ENCODE measurements at regions not wholly inside any gene's neighbourhood (a gene's known extent, or its start where the extent isn't known, plus 50 kb on each side); places are given as distances from the start of the nearest gene placed in this dataset.

DNA sequence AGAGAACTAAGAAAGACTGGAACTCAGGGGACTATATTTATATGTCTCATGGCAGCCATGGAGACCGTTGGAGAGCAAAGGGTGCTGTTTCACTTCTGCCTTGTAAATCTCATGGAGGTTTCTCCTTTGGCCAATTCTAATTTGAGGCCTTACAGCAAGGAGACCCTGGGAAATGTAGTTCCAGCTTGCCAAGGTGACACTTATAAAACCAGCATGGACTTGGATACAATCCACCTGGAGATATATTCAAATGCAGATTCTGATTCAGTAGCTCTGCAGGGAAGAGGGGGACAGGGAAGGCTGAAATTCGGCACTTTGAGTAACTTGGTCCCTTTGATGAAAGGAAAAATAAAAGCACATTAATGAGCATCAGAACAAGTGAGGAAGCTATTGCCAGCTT lies 90.0 kb downstream of the OXGR1 start:
- Histone ChIP-seq H3K27me3 (ENCODE audit: control insufficient read depth, insufficient read depth, low read length) (no peaks in the 10 kb centered on the region), H3K9ac (ENCODE audit: insufficient read depth, low read length) (no peak overlapping the region), H3K27ac (ENCODE audit: insufficient read depth, low read length) (no peak overlapping the region), H3K4me3 (replicated peaks in 1 of 4; ENCODE audit: control extremely low read depth in 1 of 4, insufficient read depth in 1 of 4, low read depth in 3 of 4, low read length in 4 of 4) (no peak overlapping the region), H2AFZ (ENCODE audit: low read length) (no peak overlapping the region), H4K20me1 (ENCODE audit: control insufficient read depth, extremely low read depth, insufficient read depth, low read length) (no peaks in the 10 kb centered on the region), H3K36me3 (ENCODE audit: control insufficient read depth, insufficient read depth, low read length) (no peaks in the 10 kb centered on the region), H3K4me2 (ENCODE audit: extremely low read depth, insufficient read depth, low read length) (no peak overlapping the region), H3K9me3 (ENCODE audit: control insufficient read depth, insufficient read depth, low read depth, low read length) (no peaks in the 10 kb centered on the region), H3K79me2 (ENCODE audit: control insufficient read depth, insufficient read depth, low read length) (no peaks in the 10 kb centered on the region), H3K4me1 (ENCODE audit: control insufficient read depth, extremely low read depth, insufficient read depth, low read length) (no peaks in the 10 kb centered on the region)
- TF ChIP-seq EZH2 (IDR thresholded peaks at IDR 0.05; ENCODE audit: low read length, missing control alignments): no peak
- TF ChIP-seq, protein P1, sequence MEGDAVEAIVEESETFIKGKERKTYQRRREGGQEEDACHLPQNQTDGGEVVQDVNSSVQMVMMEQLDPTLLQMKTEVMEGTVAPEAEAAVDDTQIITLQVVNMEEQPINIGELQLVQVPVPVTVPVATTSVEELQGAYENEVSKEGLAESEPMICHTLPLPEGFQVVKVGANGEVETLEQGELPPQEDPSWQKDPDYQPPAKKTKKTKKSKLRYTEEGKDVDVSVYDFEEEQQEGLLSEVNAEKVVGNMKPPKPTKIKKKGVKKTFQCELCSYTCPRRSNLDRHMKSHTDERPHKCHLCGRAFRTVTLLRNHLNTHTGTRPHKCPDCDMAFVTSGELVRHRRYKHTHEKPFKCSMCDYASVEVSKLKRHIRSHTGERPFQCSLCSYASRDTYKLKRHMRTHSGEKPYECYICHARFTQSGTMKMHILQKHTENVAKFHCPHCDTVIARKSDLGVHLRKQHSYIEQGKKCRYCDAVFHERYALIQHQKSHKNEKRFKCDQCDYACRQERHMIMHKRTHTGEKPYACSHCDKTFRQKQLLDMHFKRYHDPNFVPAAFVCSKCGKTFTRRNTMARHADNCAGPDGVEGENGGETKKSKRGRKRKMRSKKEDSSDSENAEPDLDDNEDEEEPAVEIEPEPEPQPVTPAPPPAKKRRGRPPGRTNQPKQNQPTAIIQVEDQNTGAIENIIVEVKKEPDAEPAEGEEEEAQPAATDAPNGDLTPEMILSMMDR (conservative IDR thresholded peaks at IDR 0.05 in 1 of 2, IDR thresholded peaks at IDR 0.05 in 1 of 2; ENCODE audit: low read depth in 1 of 2, low read length in 2 of 2): no peak
- no peak for DNase-seq (ENCODE audit: low read depth in 2 of 2)

DNA sequence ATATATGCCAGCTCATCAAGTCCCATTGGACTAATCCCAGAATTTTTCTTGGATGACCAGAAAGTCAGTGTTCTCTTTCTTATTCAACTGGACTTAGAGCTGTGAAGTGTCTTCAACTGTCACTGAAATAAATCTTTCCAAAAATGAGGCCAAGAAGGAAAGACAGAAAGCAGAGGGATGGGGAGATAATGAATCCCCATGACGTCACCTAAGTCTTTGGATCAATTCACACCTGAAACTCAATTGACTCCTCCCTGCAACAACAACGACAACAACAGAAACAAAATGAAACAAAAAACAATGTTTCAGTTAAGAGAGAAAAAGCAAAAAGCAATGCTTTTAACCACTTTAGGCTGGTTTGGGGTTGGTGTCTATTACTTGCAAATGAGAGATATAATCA lies 91.2 kb downstream of the OXGR1 start:
- Histone ChIP-seq H3K36me3 (ENCODE audit: control insufficient read depth, insufficient read depth, low read length) (no peaks in the 10 kb centered on the region), H3K9ac (ENCODE audit: insufficient read depth, low read length) (no peak overlapping the region), H4K20me1 (ENCODE audit: control insufficient read depth, extremely low read depth, insufficient read depth, low read length) (no peaks in the 10 kb centered on the region), H3K9me3 (ENCODE audit: control insufficient read depth, insufficient read depth, low read depth, low read length) (no peaks in the 10 kb centered on the region), H3K4me1 (ENCODE audit: control insufficient read depth, extremely low read depth, insufficient read depth, low read length) (no peaks in the 10 kb centered on the region), H3K27ac (ENCODE audit: insufficient read depth, low read length) (no peak overlapping the region), H3K4me2 (ENCODE audit: extremely low read depth, insufficient read depth, low read length) (no peak overlapping the region), H3K4me3 (replicated peaks in 1 of 4; ENCODE audit: control extremely low read depth in 1 of 4, insufficient read depth in 1 of 4, low read depth in 3 of 4, low read length in 4 of 4) (no peak overlapping the region), H3K79me2 (ENCODE audit: control insufficient read depth, insufficient read depth, low read length) (no peaks in the 10 kb centered on the region), H3K27me3 (ENCODE audit: control insufficient read depth, insufficient read depth, low read length) (no peaks in the 10 kb centered on the region), H2AFZ (ENCODE audit: low read length) (no peak overlapping the region)
- no peak for DNase-seq (ENCODE audit: low read depth in 2 of 2)
- TF ChIP-seq, protein P1 (conservative IDR thresholded peaks at IDR 0.05 in 1 of 2, IDR thresholded peaks at IDR 0.05 in 1 of 2; ENCODE audit: low read depth in 1 of 2, low read length in 2 of 2): no peak
- TF ChIP-seq EZH2 (IDR thresholded peaks at IDR 0.05; ENCODE audit: low read length, missing control alignments): no peak

DNA sequence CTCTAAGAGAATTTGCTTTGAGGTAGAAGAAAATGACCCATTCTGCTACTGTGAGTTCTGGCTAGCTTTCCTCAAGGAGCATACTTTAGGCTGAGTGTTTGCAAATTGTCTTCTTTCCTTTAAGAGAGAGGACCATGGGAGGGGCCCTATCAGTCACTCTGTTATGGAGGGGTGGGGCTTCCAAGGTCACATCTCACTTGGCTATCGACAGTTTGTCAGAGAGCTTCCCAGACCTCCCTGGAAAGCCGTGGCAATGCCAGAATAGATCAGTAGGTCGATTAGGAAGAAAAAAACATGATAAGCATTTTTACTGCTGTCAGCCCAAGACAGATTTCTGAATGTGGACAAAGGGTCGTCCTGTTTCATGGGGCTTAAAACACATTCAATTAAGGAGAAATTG lies 93.3 kb downstream of the OXGR1 start:
- H3K27me3 ChIP-seq (ENCODE audit: control insufficient read depth, insufficient read depth, low read length): no peaks in the 10 kb centered on the region
- no peaks in the 10 kb centered on the region for H3K79me2 ChIP-seq (ENCODE audit: control insufficient read depth, insufficient read depth, low read length)
- no peaks in the 10 kb centered on the region for H3K9me3 ChIP-seq (ENCODE audit: control insufficient read depth, insufficient read depth, low read depth, low read length)
- H3K4me2 ChIP-seq (ENCODE audit: extremely low read depth, insufficient read depth, low read length): no peak overlapping the region
- no peak overlapping the region for H3K9ac ChIP-seq (ENCODE audit: insufficient read depth, low read length)
- H3K36me3 ChIP-seq (ENCODE audit: control insufficient read depth, insufficient read depth, low read length): no peaks in the 10 kb centered on the region
- DNase-seq (ENCODE audit: low read depth in 2 of 2): peak in 1 of 2 donors; percentile 4
- no peaks in the 10 kb centered on the region for H3K4me1 ChIP-seq (ENCODE audit: control insufficient read depth, extremely low read depth, insufficient read depth, low read length)
- TF ChIP-seq EZH2 (IDR thresholded peaks at IDR 0.05; ENCODE audit: low read length, missing control alignments): no peak
- TF ChIP-seq, protein P1 (conservative IDR thresholded peaks at IDR 0.05 in 1 of 2, IDR thresholded peaks at IDR 0.05 in 1 of 2; ENCODE audit: low read depth in 1 of 2, low read length in 2 of 2): no peak
- no peak overlapping the region for H3K4me3 ChIP-seq (replicated peaks in 1 of 4; ENCODE audit: control extremely low read depth in 1 of 4, insufficient read depth in 1 of 4, low read depth in 3 of 4, low read length in 4 of 4)
- no peaks in the 10 kb centered on the region for H4K20me1 ChIP-seq (ENCODE audit: control insufficient read depth, extremely low read depth, insufficient read depth, low read length)
- no peak overlapping the region for H3K27ac ChIP-seq (ENCODE audit: insufficient read depth, low read length)
- H2AFZ ChIP-seq (ENCODE audit: low read length): no peak overlapping the region
